ENCODE measurements at regions not wholly inside any gene's neighbourhood (a gene's known extent, or its start where the extent isn't known, plus 50 kb on each side); places are given as distances from the start of the nearest gene placed in this dataset.
A peak's percentile ranks its signal among the peaks of the same experiment; 100 is the strongest.

- Histone ChIP-seq H3K4ac (ENCODE audit: low read depth, low read length) (no peak overlapping the region), H2AK5ac (ENCODE audit: low read length) (no peak overlapping the region), H2BK120ac (ENCODE audit: insufficient read depth, low read length, poor library complexity) (no peak overlapping the region), H3K9ac (ENCODE audit: low read length) (no peak overlapping the region), H4K12ac (ENCODE audit: low read depth, low read length) (no peak overlapping the region), H3K27ac (ENCODE audit: low read depth, low read length) (no peak overlapping the region), H3K27me3 (ENCODE audit: insufficient read depth, low read length) (no peaks in the 10 kb centered on the region), H3K79me2 (ENCODE audit: control insufficient read depth, insufficient read depth, low read length, poor library complexity) (no peaks in the 10 kb centered on the region), H2BK12ac (ENCODE audit: low read length) (no peak overlapping the region), H3K18ac (ENCODE audit: low read length) (no peak overlapping the region), H3K14ac (ENCODE audit: low read length) (no peak overlapping the region), H4K91ac (ENCODE audit: low read depth, low read length) (no peak overlapping the region), H4K8ac (ENCODE audit: low read depth, low read length) (no peak overlapping the region), H3K4me3 (ENCODE audit: low read depth, low read length) (no peak overlapping the region), H2BK5ac (ENCODE audit: low read depth, low read length, poor library complexity) (no peak overlapping the region), H3K79me1 (ENCODE audit: low read length) (no peaks in the 10 kb centered on the region), H2AFZ (ENCODE audit: insufficient read depth, low read length, poor library complexity) (no peak overlapping the region), H3K36me3 (ENCODE audit: control insufficient read depth in 1 of 2, insufficient read depth in 2 of 2, low read length in 2 of 2) (no peaks in the 10 kb centered on the region), H3K4me2 (ENCODE audit: low read length) (no peak overlapping the region), H3K4me1 (ENCODE audit: control insufficient read depth in 1 of 2, insufficient read depth in 2 of 2, low read length in 2 of 2) (no peaks in the 10 kb centered on the region), H3K9me3 (ENCODE audit: insufficient read depth, low read depth, low read length) (peaks cover 3% of the 10 kb centered on the region), H3K23ac (ENCODE audit: low read length) (no peak overlapping the region)
- DNase-seq: no peak
- no CpG with 5 or more reads among the region's 7 CpGs for WGBS (ENCODE audit: extremely low coverage, insufficient coverage, insufficient read length)
Measured at GRCh38 chr4:38461342-38461741, 202.7 kb upstream of the KLF3 start.

- Histone ChIP-seq H3K36me3 (ENCODE audit: control insufficient read depth in 1 of 2, insufficient read depth in 2 of 2, low read length in 2 of 2) (no peaks in the 10 kb centered on the region), H3K4me1 (ENCODE audit: control insufficient read depth in 1 of 2, insufficient read depth in 2 of 2, low read length in 2 of 2) (no peaks in the 10 kb centered on the region), H3K4me2 (ENCODE audit: low read length) (no peak overlapping the region), H3K4me3 (ENCODE audit: low read depth, low read length) (no peak overlapping the region), H3K14ac (ENCODE audit: low read length) (no peak overlapping the region), H3K18ac (ENCODE audit: low read length) (no peak overlapping the region), H2BK5ac (ENCODE audit: low read depth, low read length, poor library complexity) (no peak overlapping the region), H3K27ac (ENCODE audit: low read depth, low read length) (no peak overlapping the region), H3K27me3 (ENCODE audit: insufficient read depth, low read length) (no peaks in the 10 kb centered on the region), H3K9me3 (ENCODE audit: insufficient read depth, low read depth, low read length) (peaks cover 3% of the 10 kb centered on the region), H2AFZ (ENCODE audit: insufficient read depth, low read length, poor library complexity) (no peak overlapping the region), H3K79me2 (ENCODE audit: control insufficient read depth, insufficient read depth, low read length, poor library complexity) (no peaks in the 10 kb centered on the region), H3K79me1 (ENCODE audit: low read length) (no peaks in the 10 kb centered on the region), H2BK120ac (ENCODE audit: insufficient read depth, low read length, poor library complexity) (no peak overlapping the region), H4K91ac (ENCODE audit: low read depth, low read length) (no peak overlapping the region), H4K12ac (ENCODE audit: low read depth, low read length) (no peak overlapping the region), H3K9ac (ENCODE audit: low read length) (no peak overlapping the region), H4K8ac (ENCODE audit: low read depth, low read length) (no peak overlapping the region), H3K23ac (ENCODE audit: low read length) (no peak overlapping the region), H2BK12ac (ENCODE audit: low read length) (no peak overlapping the region), H3K4ac (ENCODE audit: low read depth, low read length) (no peak overlapping the region), H2AK5ac (ENCODE audit: low read length) (no peak overlapping the region)
- no CpG with 5 or more reads among the region's 6 CpGs for WGBS (ENCODE audit: extremely low coverage, insufficient coverage, insufficient read length)
- peak; percentile 95 to 100 for DNase-seq
Measured at GRCh38 chr4:38462367-38463055, 201.5 kb upstream of the KLF3 start.

DNA sequence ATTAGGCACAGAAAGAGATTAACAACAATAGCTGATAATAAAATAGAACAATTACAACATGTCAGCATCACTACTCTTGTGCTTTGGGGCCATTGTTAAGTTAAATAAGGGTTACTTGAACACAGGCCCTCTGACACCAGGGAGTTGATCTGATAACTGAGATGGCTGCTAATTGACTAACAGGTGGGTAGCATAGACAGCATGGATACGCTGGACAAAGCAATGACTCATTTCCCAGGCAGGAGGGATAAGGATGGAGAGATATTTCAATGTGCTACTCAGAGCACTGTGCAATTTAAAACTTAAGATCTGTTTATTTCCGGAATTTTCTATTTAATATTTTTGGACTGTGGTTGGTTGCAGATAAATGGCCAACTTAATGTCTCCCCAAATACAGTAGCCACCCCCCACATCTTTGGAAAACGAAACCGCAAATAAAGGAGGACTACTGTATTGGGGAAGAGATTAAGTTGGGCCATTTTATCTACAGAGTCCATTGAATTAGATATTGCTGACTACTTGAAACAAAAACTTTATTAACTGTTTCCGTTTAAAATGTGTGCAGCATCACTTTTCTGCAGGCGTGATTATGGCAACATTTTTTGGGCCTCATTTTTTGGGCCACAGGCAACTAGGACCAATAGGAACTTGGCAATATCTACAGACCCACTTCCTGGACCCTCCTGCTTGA is 200.6 kb upstream of the KLF3 start:
- Histone ChIP-seq H4K8ac (ENCODE audit: low read depth, low read length) (no peak overlapping the region), H2AK5ac (ENCODE audit: low read length) (no peak overlapping the region), H3K79me2 (ENCODE audit: control insufficient read depth, insufficient read depth, low read length, poor library complexity) (no peaks in the 10 kb centered on the region)

GRCh38 chr4:38464328-38464727 is 199.7 kb upstream of the KLF3 start:
- Histone ChIP-seq H4K91ac (ENCODE audit: low read depth, low read length) (no peak overlapping the region), H3K36me3 (ENCODE audit: control insufficient read depth in 1 of 2, insufficient read depth in 2 of 2, low read length in 2 of 2) (no peaks in the 10 kb centered on the region), H3K4me1 (ENCODE audit: control insufficient read depth in 1 of 2, insufficient read depth in 2 of 2, low read length in 2 of 2) (no peaks in the 10 kb centered on the region), H4K8ac (ENCODE audit: low read depth, low read length) (no peak overlapping the region), H3K4ac (ENCODE audit: low read depth, low read length) (no peak overlapping the region), H3K4me2 (ENCODE audit: low read length) (no peak overlapping the region), H3K27ac (ENCODE audit: low read depth, low read length) (no peak overlapping the region), H2BK120ac (ENCODE audit: insufficient read depth, low read length, poor library complexity) (no peak overlapping the region), H2BK12ac (ENCODE audit: low read length) (no peak overlapping the region), H3K79me1 (ENCODE audit: low read length) (no peaks in the 10 kb centered on the region), H3K9me3 (ENCODE audit: insufficient read depth, low read depth, low read length) (peaks cover 3% of the 10 kb centered on the region), H3K27me3 (ENCODE audit: insufficient read depth, low read length) (no peaks in the 10 kb centered on the region), H3K14ac (ENCODE audit: low read length) (no peak overlapping the region), H3K4me3 (ENCODE audit: low read depth, low read length) (no peak overlapping the region), H3K23ac (ENCODE audit: low read length) (no peak overlapping the region), H3K79me2 (ENCODE audit: control insufficient read depth, insufficient read depth, low read length, poor library complexity) (no peaks in the 10 kb centered on the region), H2AFZ (ENCODE audit: insufficient read depth, low read length, poor library complexity) (no peak overlapping the region), H4K12ac (ENCODE audit: low read depth, low read length) (no peak overlapping the region), H3K18ac (ENCODE audit: low read length) (no peak overlapping the region), H3K9ac (ENCODE audit: low read length) (no peak overlapping the region), H2BK5ac (ENCODE audit: low read depth, low read length, poor library complexity) (no peak overlapping the region), H2AK5ac (ENCODE audit: low read length) (no peak overlapping the region)
- WGBS (ENCODE audit: extremely low coverage, insufficient coverage, insufficient read length): no CpG with 5 or more reads among the region's 4 CpGs
- no peak for DNase-seq

More for the DNA sequence above, 200.6 kb upstream of the KLF3 start:
- H3K23ac ChIP-seq (ENCODE audit: low read length): no peak overlapping the region
- no peak overlapping the region for H3K9ac ChIP-seq (ENCODE audit: low read length)
- no peak overlapping the region for H3K4me3 ChIP-seq (ENCODE audit: low read depth, low read length)
- no peaks in the 10 kb centered on the region for H3K4me1 ChIP-seq (ENCODE audit: control insufficient read depth in 1 of 2, insufficient read depth in 2 of 2, low read length in 2 of 2)
- no peak overlapping the region for H3K18ac ChIP-seq (ENCODE audit: low read length)
- no peaks in the 10 kb centered on the region for H3K36me3 ChIP-seq (ENCODE audit: control insufficient read depth in 1 of 2, insufficient read depth in 2 of 2, low read length in 2 of 2)
- no peak overlapping the region for H3K14ac ChIP-seq (ENCODE audit: low read length)
- no peak overlapping the region for H3K4me2 ChIP-seq (ENCODE audit: low read length)
- H3K27ac ChIP-seq (ENCODE audit: low read depth, low read length): no peak overlapping the region
- peak; percentile 63 to 89 for DNase-seq
- no CpG with 5 or more reads among the region's 6 CpGs for whole genome bisulfite sequencing (ENCODE audit: extremely low coverage, insufficient coverage, insufficient read length)
- H2BK5ac ChIP-seq (ENCODE audit: low read depth, low read length, poor library complexity): no peak overlapping the region
- no peak overlapping the region for H2BK12ac ChIP-seq (ENCODE audit: low read length)
- H3K79me1 ChIP-seq (ENCODE audit: low read length): no peaks in the 10 kb centered on the region
- no peak overlapping the region for H4K12ac ChIP-seq (ENCODE audit: low read depth, low read length)
- no peak overlapping the region for H4K91ac ChIP-seq (ENCODE audit: low read depth, low read length)
- peaks cover 3% of the 10 kb centered on the region for H3K9me3 ChIP-seq (ENCODE audit: insufficient read depth, low read depth, low read length)
- no peak overlapping the region for H3K4ac ChIP-seq (ENCODE audit: low read depth, low read length)
- no peak overlapping the region for H2AFZ ChIP-seq (ENCODE audit: insufficient read depth, low read length, poor library complexity)
- H2BK120ac ChIP-seq (ENCODE audit: insufficient read depth, low read length, poor library complexity): no peak overlapping the region
- H3K27me3 ChIP-seq (ENCODE audit: insufficient read depth, low read length): no peaks in the 10 kb centered on the region
